ENCODE measurements at regions not wholly inside any gene's neighbourhood (a gene's known extent, or its start where the extent isn't known, plus 50 kb on each side); places are given as distances from the start of the nearest gene placed in this dataset.
"Not testable (repeated sequence)": the region's sequence is repeated elsewhere in the genome, so short reads cannot be mapped to it uniquely, and the experiment has no call there.

DNA sequence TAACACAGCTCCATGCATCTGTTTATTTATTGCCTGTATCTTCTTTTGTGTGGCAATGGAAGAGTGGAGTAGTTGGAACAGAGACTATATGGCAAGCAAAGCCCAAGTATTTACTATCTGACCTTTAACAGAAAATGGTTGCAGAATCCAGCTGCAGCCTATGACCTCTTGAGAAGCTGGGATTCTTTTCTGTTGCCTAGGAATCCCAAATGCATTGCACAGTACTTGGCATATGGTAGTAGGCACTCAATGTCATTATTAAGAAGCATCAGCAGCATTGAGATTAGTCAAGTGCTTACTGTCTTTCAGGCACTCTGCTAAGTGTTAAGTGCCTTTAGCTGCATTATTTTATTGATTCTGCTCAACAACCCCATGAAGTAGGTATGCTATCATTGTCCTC lies 331.6 kb downstream of the CCDC85A start:
- no peak for ATAC-seq

DNA sequence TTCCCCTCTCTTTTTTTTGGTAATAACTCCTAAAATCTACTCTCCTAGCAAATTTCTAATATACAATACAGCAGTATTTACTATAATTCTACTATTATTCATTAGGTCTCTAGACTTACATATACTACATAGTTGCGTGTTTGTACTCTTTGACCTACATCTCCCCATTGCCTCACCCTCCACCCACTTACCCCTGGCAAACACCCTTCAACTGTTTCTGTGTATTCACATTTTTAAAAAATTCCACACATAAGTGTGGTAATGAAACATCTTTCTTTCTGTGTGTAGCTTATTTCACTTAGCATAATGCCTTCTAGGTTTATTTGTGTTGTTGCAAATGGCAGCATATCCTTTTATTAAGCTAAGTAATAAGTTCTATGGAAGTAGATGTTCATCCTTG lies 336.0 kb downstream of the CCDC85A start:
- no peak for ATAC-seq

DNA sequence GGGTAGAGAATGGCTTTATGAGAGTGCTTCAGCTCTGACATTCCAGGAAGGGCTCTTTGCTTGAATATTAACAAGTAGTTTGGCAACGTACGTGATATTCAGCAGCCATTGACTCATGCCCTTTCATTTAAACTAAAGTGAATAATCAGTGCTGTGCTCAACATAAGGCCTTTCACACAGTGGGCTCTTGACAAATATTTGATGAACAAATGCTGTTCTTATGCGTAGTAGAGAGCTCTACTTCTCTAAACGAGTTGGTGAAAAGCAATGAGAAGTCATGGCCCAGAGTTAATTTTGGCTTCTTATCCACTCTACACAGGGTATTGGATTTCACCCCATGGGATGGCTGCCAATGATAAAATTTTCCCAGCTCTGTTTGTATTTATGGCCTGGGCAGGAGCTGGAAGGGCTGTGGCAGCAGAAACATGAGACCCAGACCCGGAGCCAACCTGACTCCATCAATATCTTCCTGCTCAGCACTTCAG lies 338.9 kb downstream of the CCDC85A start:
- no peak for ATAC-seq

DNA sequence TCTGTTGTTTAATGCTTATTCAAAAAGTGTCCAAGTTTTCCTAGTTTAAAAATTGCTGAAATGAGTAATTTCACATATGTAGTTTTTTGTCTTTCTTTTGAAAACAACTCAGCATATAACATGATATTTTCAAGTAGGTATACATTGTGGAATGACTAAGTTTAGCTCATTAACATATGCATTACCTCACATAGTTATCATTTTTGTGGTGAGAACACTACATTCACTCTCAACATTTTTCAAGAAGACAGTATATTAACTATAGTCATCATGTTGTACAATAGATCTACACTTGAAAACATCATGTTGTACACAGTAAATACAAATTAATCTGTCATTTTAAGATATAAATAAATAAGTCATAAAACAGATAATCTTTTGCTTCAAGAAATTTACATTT lies 340.0 kb downstream of the CCDC85A start:
- ATAC-seq: no peak

DNA sequence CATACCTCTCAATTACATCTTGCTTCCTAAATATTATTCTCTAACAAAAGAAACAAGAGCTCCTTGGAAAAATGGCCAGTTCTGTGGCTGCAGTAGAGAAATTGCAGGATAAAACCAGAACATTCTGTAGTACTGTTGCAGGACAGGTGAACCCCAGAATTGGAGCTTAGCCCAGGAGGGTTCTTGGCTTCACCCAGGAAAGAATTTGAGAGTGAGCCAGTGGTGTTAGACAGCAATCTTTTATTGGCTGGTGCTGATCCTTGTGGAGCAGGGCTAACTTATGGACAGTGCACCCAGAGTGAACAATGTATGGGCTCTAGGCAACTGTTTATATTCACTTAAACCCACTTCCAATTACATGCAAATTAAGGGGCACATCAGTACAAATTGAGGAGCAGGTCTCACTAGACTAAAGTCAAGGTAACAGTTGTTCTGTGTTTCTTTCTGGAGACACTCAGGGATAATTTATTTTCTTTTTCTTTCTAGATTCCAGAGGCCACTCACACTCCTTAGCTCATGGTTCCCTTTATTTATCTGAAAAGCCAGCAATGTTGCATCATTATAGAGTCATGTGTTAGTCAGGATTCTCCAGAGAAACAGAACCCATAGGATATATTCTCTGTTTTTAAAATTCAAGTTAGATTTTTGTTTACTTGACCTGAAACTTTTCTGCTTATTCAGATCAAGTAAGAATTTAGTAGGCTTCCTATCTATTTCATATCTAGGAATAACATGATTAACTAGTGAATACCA lies 348.1 kb downstream of the CCDC85A start:
- no peak for ATAC-seq

DNA sequence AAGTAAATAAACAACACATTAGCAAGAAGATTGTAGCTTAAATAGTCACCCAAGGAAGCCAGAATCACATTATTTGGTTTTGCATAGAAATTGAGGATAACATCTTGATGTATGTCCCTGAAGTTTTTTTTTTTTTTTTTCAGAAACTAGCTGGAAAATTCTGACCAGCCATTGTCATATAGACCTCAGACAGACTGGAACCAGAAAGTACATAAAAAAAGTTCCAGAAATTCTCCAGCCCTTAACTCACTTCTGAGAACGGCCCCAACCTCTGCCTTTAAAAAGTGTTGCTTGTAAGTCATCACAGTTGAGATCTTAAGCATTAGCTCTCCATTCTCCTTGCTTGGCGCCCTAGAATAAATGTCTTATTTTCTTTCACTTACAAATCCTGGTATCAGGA lies 350.5 kb downstream of the CCDC85A start:
- no peak for ATAC-seq

DNA sequence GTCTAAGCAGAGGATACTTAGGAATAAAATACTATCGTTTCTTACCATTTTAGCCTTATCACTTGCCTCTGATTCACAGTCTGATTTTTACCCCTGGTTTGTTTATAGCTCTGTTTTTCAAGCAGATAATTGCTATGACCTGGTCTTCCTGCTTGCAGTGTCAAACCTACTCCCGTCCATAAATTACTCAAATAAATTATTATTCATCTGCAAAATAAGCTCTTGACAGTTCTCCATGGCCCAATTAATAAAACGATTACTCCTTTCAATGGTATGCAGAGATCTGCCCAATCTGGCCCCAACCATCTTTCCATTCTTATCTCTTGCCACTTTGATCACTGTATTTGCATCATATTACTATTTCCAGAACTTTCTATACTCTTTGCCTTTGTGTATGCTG lies 354.0 kb downstream of the CCDC85A start:
- no peak for ATAC-seq

DNA sequence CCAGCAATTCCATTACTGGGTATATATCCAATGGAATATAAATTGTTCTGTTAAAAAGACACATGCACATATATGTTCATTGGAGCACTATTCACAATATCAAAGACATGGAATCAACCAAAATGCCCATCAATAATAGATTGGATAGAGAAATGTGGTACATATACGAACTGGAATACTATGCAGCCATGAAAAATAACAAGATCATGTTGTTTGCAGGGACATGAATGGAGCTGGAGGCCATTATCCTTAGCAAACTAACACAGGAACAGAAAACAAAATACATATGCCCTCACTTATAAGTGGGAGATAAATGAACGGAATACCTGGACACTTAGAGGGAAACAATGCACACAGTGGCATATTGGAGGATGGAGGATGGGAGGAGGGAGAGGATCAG lies 355.8 kb downstream of the CCDC85A start:
- ATAC-seq: no peak

DNA sequence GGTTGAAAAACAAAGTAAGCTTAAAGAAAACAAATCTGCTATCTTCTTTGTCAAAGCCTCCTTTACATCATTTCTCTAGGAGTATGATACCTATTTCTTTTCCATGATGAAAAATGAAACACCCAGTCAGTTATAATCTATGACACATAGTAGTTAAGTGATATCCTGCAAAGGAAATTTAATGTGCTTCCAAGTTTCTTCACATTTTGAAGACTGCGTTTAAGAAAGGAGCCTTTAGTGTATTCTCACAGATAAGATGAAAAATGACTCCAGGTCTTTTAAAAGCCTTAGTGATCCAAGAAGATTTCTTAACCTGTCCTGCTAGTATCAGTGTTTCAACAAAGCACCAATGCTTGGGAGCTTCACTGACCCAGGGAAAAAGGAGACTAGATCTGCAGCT lies 356.7 kb downstream of the CCDC85A start:
- ATAC-seq: no peak

DNA sequence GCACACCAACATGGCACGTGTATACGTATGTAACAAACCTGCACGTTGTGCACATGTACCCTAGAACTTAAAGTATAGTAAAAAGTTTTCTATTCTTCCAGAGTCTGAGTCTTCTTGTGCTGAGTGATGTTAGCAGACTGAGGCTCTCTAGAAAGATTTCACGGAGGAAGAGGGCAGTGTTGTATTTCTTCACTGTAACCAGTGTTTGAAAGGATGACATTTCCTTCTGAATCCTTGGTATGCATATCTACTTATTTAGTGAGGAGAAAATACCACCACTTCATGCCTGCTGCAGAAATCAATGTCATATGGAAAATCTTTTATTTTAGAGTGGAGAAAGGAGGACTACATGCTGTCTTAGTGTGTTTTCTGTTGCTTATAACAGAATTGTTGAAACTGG lies 357.1 kb downstream of the CCDC85A start:
- no peak for ATAC-seq

DNA sequence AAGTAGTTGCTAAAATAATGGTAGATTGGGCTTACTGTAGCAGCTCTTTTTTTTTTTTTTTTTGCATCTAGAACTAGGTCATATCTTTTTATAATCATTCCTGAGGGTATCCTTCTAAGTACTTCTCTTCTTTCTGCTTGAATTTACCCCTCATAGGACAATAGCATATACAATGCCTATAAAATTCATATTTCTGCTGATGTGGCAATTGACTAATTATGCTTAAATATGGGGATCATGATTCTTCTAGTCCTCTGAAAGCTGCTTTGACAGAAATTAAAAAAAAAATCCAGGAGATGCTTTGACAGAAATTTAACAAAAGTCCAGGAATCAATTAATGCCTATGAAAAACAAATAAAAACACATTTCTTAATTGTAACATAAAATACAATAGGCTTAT lies 358.4 kb downstream of the CCDC85A start:
- no peak for ATAC-seq

DNA sequence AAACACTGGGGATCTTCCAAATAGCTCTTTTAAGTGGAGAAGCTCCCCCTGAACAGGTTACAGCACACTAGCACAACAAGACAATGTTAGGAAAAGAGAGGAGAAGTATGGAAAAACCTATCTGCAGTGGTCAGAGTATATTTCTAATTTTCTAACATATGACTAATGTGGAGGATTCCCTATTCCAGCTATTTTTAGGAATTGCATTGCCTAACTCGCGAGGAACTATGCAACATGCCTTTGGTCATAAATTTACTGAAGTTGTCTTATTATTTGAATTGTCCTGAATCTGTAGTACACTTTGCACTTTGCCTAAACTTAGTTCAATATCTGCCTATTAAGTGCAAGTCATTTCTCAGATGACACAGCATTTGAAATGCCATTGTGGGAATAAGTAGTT lies 381.4 kb downstream of the CCDC85A start:
- ATAC-seq: no peak

DNA sequence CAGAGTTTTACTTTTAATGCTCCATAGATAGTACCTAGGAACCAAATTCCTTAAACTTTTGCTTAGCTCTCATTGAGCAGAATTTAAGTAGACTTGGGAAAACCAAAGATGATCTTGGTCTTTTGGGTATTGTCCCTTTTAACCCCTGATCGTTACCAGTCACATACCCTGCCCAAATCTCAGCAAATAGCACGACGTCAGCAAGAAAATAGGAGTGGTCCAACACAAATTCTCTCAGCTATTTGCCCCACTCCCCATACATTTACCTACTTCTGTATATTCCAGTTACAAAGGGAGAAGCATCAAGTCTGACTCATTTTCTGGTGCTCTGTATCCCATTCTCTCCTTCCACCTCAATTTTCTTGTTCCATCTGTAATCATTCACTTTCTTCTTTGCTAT lies 387.3 kb downstream of the CCDC85A start:
- no peak for ATAC-seq

DNA sequence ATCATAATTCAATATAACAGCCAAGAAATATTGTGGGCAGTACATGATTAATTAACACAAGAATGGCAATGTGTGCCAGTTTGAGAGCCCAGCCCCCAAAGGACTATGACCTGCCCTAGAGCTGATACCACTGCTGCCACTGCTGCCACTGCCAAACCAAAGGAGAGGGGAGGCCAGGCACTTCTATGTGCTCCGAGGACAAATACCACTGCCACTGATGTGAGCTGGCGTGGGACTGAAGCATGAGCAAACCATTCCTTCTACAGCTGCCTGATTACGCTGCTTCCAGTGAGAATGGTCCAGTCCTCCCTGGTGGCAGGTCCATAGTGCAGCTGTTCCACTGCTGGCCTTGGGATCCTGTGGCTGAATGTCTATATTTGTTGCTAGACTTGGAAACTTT lies 392.2 kb downstream of the CCDC85A start:
- no peak for ATAC-seq

DNA sequence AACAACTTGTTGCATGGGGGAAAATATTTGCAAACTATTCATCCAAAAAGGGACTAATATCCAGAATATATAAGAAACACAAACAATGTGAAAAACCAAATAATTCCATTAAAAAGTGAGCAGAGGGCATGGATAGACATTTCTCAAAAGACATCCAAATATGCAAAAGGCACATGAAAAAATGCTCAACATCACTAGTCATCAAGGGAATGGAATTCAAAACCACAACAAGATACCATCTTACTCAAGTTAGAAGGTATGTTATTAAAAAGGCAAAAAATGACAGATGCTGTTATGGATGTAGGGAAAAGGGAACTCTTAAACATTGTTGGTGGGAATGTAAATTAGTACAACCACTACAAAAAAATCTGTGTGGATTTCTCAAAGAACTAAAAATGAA lies 396.5 kb downstream of the CCDC85A start:
- no peak for ATAC-seq

DNA sequence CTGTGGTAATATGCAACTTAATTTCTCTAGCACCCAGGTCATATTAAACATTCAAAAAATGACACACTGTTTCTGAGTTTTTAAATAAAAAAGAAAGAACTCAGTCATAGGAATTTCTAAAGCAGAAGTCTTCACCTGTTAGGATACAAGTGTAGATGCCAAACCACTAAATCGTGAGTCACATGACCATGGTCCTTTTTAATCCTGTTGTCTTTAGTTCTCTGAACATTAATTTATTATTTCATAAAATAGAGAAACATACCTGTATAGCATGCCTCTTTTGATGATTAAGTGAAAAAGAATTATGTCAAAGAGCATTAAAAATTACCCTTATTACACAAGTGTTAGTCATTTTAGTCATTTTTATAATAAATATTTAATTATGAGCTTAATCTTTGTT lies 398.8 kb downstream of the CCDC85A start:
- ATAC-seq: no peak

DNA sequence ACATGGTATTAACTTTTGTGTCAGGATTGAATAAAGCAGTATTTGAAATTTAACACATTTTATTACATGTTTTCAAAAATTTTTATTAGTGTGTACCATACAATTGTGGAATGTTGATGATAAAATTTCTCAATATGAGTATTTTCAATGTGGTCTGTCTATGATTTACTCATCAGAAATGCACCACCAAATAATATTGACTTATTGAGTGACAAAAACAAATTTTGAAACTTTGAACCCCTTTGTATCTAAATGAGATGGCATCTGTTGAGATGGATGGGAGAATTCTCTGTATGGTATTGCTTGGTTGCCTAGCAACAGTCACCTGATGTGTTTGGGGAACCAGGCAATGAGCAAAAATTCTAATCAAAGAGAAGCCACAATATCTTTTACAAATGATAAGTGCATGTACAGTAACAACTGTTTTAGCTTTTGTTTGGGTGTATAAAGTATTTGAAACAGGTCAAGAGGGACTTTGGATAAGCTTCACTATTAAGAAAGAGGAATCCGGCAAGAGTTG lies 400.1 kb downstream of the CCDC85A start:
- ATAC-seq: no peak

DNA sequence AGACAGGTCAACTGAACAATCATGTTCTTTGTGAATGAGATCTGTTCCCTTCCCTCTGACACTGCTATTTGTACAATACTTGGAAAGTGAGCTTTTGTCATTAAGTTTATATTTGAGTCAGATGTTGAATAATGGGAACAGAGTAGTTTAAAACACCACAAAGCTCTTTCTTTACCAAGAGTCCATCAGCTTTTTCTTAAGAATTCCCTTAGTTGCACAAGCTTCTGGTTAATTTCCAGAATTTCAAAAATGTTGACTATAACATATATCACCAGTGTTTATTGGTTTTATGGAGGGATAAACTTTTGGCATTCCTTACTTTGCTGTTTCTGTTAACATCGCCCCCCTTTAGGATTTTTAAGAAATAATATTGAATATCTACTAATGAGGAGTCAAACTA lies 403.7 kb downstream of the CCDC85A start:
- ATAC-seq: no peak

DNA sequence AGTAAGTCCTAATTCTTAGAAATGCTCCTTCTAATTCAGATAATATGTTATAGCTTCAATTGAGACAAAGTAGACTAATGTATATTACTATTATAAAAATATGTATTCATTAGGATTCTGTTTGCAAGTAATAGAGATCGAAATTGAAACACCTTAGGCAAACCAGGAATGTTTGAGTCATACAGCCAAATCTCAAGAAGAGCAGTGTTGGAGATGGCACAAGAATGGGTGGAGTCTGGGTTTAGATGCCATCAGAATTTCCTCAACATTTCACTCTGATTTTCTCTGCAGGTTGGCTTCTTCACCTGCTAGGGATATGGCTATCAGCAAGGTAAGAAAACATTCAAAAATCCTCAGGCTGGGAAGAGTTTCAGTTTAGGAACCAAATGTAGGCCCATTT lies 405.4 kb downstream of the CCDC85A start:
- ATAC-seq: no peak

DNA sequence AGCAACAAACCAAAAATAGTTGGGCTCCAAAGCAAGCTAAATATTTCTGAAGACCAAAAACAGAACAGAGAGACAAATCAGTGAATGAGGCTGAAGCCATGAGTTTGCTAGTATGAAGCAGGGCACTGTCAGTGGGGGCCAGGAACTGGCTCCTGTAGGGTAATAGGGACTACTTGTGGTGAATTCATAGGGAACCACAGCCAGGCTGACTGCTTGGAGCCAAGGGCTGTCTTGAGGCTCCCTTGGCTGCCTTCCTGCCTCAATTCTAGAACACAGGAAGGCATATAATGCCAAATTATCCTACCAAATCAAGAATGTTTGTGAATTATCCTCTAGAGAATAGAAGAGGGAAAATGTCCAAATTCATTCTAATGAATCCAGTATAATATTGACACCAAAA lies 406.0 kb downstream of the CCDC85A start:
- no peak for ATAC-seq

DNA sequence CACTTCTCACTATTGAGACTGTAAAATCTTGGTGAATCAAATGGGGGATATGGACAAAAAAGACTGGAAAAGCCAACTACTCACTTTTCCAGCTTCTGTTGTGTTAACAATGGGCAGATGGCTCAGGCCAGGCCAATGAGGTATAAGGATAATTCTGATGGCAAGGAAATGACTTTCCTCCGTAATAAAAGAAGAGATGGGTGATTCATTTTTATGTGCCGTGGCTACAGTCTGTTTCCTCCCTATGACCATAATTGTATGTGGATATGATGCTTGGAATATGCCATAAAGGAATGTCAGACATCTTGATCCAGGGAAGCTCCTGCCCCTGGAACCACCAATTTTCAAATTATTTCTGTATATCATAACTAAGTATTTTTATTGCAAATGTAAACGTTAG lies 406.8 kb downstream of the CCDC85A start:
- no peak for ATAC-seq

DNA sequence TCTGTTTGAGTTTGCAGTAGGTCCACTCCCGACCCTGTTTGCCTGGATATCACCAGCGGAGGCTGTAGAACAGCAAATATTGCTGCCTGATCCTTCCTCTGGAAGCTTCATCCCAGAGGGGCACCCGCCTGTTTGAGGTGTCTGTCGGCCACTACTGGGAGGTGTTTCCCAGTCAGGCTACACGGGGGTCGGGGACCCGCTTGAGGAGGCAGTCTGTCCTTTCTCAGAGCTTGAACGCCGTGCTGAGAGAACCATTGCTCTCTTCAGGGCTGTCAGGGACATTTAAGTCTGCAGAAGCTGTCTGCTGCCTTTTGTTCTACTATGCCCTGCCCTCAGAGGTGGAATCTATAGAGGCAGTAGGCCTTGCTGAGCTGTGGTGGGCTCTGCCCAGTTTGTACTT lies 422.3 kb downstream of the CCDC85A start:
- not testable (repeated sequence) for ATAC-seq

DNA sequence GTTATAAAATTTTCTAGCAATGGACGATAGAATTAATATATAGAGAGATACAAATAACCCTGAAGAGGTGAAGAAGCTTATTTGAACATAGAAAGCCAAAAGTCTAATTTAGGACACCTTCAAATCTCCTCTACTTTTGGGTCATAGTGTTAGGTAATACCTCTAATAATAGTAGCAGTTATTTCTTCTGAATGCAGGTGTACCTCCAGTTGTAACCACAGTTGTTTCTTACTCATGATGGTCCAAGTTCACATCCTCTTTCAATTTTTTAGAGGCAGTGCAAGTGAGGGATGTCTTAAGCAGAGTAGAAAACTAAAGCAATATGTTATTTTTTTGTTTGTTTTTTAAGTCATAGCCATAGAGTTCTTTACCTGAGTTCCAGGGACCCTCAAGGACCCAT lies 429.5 kb downstream of the CCDC85A start:
- no peak for ATAC-seq

DNA sequence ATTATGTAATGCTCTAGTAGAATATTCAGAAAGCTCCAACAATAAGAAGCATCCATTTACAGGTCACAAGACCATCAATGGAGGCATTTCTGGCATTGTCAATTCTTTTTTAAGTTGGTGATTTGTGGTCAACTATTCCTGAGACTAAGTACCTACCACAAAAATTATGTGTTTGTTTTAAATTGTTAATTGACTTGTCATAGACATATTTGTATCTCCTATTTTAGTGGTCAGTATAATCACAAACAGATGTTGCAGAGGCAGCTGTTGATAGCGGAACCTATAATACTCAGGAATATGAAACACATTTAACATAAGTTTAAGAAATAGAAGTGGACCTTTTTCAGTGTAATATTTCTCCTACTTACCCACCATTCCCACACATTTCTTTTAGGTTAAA lies 430.1 kb downstream of the CCDC85A start:
- ATAC-seq: no peak

DNA sequence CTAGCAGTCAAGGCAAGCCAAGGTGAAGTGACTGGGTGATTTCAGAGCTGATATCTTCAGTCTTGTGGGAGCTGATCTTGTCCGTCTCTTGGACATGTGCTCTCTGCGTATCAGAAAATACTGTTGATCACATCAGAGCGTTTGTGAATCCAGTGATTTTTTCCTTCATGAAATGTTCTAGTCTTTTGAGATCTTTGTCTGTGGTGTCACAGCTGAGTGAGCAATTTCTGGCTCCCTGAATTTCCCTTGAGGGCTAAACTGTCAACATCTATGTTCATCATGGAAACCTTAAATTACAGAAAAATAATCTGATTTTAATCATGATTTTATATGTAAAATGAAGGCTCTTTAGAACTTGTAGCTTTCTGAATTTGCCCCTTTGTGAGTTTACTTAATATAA lies 432.0 kb downstream of the CCDC85A start:
- ATAC-seq: no peak

Measured in esophagus mucosa (tissue), 1 donor.